Sigmoid colon (tissue), 6 donors: ENCODE measurements at regions not wholly inside any gene's neighbourhood (a gene's known extent, or its start where the extent isn't known, plus 50 kb on each side); places are given as distances from the start of the nearest gene placed in this dataset.

Experiments used
- DNase-seq: peaks from one replicate; pipeline ENCODE4 v3.0.0-alpha.2; 2019
- H3K27ac ChIP-seq, 4 donors: fragments of 200-600 bp; sonication (generic); one replicate each; pipeline ENCODE4 v1.5.1; 2016 to 2019; ENCODE audit warnings: mild to moderate bottlenecking in 1 of 4
- H3K27me3 ChIP-seq, 3 donors: fragments of 200-600 bp; sonication (generic); one replicate each; pipeline ENCODE4 v1.5.1; 2019; ENCODE audit warnings: mild to moderate bottlenecking in 1 of 3
- H3K36me3 ChIP-seq, 4 donors: fragments of 200-600 bp; sonication (generic); one replicate each; pipeline ENCODE4 v1.5.1; 2016 to 2019
- H3K4me1 ChIP-seq, 4 donors: fragments of 200-600 bp; sonication (generic); one replicate each; pipeline ENCODE4 v1.5.1; 2017 to 2019
- H3K4me3 ChIP-seq, 4 donors: fragments of 200-600 bp; sonication (generic); one replicate each; pipeline ENCODE4 v1.5.1; 2017 to 2019; ENCODE audit warnings: mild to moderate bottlenecking in 2 of 4, moderate library complexity in 1 of 4
- H3K9me3 ChIP-seq, 4 donors: fragments of 200-600 bp in 3 of 4; sonication (generic) in 3 of 4; one replicate each; pipeline versions ENCODE4 v1.5.1 to v1.6.1; 2013 to 2019
- CTCF ChIP-seq, 4 experiments: fragments of 450-650 bp in 3 of 4; fragments of 200-600 bp in 1 of 4; IDR thresholded peaks; one replicate each; pipeline ENCODE4 v1.5.1; 2016 to 2019; ENCODE audit warnings: antibody characterized with exemption in 4 of 4, mild to moderate bottlenecking in 3 of 4, moderate library complexity in 2 of 4
- EP300 ChIP-seq, 4 donors: sonication (generic); formaldehyde crosslinking; IDR thresholded peaks; one replicate each; pipeline ENCODE4 v1.6.1; 2017; ENCODE audit warnings: antibody characterized with exemption in 4 of 4
- POLR2A ChIP-seq, 2 donors: fragments of 450-650 bp; IDR thresholded peaks; one replicate each; pipeline ENCODE4 v1.6.1; 2016; ENCODE audit warnings: antibody characterized with exemption in 2 of 2, mild to moderate bottlenecking in 2 of 2, moderate library complexity in 2 of 2
- POLR2AphosphoS5 ChIP-seq, 4 donors: sonication (generic); formaldehyde crosslinking; IDR thresholded peaks; one replicate each; pipeline ENCODE4 v1.6.1; 2017; ENCODE audit warnings: antibody characterized with exemption in 4 of 4
- WGBS, 2 donors: extraction: QIAGEN DNeasy Blood & Tissue Kit; methylation state at CpG; one replicate each; pipeline ENCODE4 v1.1.7; 2013; 5-methylcytosine and 5-hydroxymethylcytosine counted together
- intact Hi-C: fragments of 100-400 bp; cut with DNase I; formaldehyde crosslinking; loops from one replicate; pipeline ENCODE4 v1.15.1; 2023
- donor health status: healthy with polysubstance abuse.
- donor health status: healthy.

GRCh38 chr18:29077344-29077743 lies 900.4 kb upstream of the CDH2 start:
- no peaks in the 10 kb centered on the region for H3K27me3 ChIP-seq
- intact Hi-C loops = no loop called here
- no peak for DNase-seq
- H3K9me3 ChIP-seq = no peaks in the 10 kb centered on the region
- H3K4me1 ChIP-seq = peaks cover 0 to 3% (median 0%) of the 10 kb centered on the region in 4 donors
- H3K27ac ChIP-seq = no peak overlapping the region
- no peak overlapping the region for H3K4me3 ChIP-seq
- H3K36me3 ChIP-seq = no peaks in the 10 kb centered on the region
- TF ChIP-seq POLR2A (IDR thresholded peaks at IDR 0.05) (no peak), POLR2AphosphoS5 (IDR thresholded peaks at IDR 0.05) (no peak), EP300 (IDR thresholded peaks at IDR 0.05) (no peak), CTCF (IDR thresholded peaks at IDR 0.05) (no peak)
- WGBS, 2 donors = 95 to 96% methylated on average over 5 of the region's 5 CpGs

- no peak for DNase-seq
- 78 to 83% methylated on average over 2 of the region's 2 CpGs for WGBS, 2 donors
- intact Hi-C loops = no loop called here
- Histone ChIP-seq H3K27me3 (no peaks in the 10 kb centered on the region), H3K9me3 (no peaks in the 10 kb centered on the region), H3K4me1 (peaks cover 0 to 3% (median 0%) of the 10 kb centered on the region in 4 donors), H3K27ac (no peak overlapping the region), H3K4me3 (no peak overlapping the region), H3K36me3 (no peaks in the 10 kb centered on the region)
- TF ChIP-seq EP300 (IDR thresholded peaks at IDR 0.05) (no peak), POLR2A (IDR thresholded peaks at IDR 0.05) (no peak), CTCF (IDR thresholded peaks at IDR 0.05) (no peak), POLR2AphosphoS5 (IDR thresholded peaks at IDR 0.05) (no peak)
These were observed 899.7 kb upstream of the CDH2 start for GRCh38 chr18:29076645-29077044.

- TF ChIP-seq POLR2AphosphoS5 (IDR thresholded peaks at IDR 0.05) (no peak), CTCF (IDR thresholded peaks at IDR 0.05) (no peak), EP300 (IDR thresholded peaks at IDR 0.05) (no peak), POLR2A (IDR thresholded peaks at IDR 0.05) (no peak)
- WGBS, 2 donors = 38 to 69% methylated on average over 2 of the region's 2 CpGs
- DNase-seq = no peak
These were observed 897.2 kb upstream of the CDH2 start for GRCh38 chr18:29074147-29074546.

GRCh38 chr18:29071869-29072268 lies 894.9 kb upstream of the CDH2 start:
- H3K4me3 ChIP-seq = no peak overlapping the region
- no peaks in the 10 kb centered on the region for H3K4me1 ChIP-seq
- DNase-seq = no peak
- intact Hi-C loops = no loop called here
- TF ChIP-seq POLR2AphosphoS5 (IDR thresholded peaks at IDR 0.05) (no peak), EP300 (IDR thresholded peaks at IDR 0.05) (no peak), CTCF (IDR thresholded peaks at IDR 0.05) (no peak), POLR2A (IDR thresholded peaks at IDR 0.05) (no peak)
- no peaks in the 10 kb centered on the region for H3K36me3 ChIP-seq
- WGBS, 2 donors = 85 to 89% methylated on average over 2 of the region's 2 CpGs
- H3K27ac ChIP-seq = no peak overlapping the region
- no peaks in the 10 kb centered on the region for H3K9me3 ChIP-seq
- H3K27me3 ChIP-seq = no peaks in the 10 kb centered on the region

More at GRCh38 chr18:29074147-29074546, 897.2 kb upstream of the CDH2 start:
- Histone ChIP-seq H3K9me3 (no peaks in the 10 kb centered on the region), H3K4me3 (no peak overlapping the region), H3K36me3 (no peaks in the 10 kb centered on the region), H3K27ac (no peak overlapping the region), H3K4me1 (peaks cover 0 to 3% (median 0%) of the 10 kb centered on the region in 4 donors), H3K27me3 (no peaks in the 10 kb centered on the region)
- intact Hi-C loops = no loop called here

GRCh38 chr18:29063346-29063745 lies 886.4 kb upstream of the CDH2 start:
- no peak for DNase-seq
- H3K27me3 ChIP-seq = no peaks in the 10 kb centered on the region
- 42 to 49% methylated on average over 2 of the region's 2 CpGs for WGBS, 2 donors

More at GRCh38 chr18:29063346-29063745, 886.4 kb upstream of the CDH2 start:
- no peak overlapping the region for H3K4me3 ChIP-seq
- intact Hi-C loops = no loop called here
- no peaks in the 10 kb centered on the region for H3K36me3 ChIP-seq
- H3K9me3 ChIP-seq = no peaks in the 10 kb centered on the region
- H3K4me1 ChIP-seq = no peaks in the 10 kb centered on the region
- H3K27ac ChIP-seq = no peak overlapping the region
- TF ChIP-seq CTCF (IDR thresholded peaks at IDR 0.05) = no peak
- no peak for TF ChIP-seq POLR2A (IDR thresholded peaks at IDR 0.05)
- no peak for TF ChIP-seq POLR2AphosphoS5 (IDR thresholded peaks at IDR 0.05)
- no peak for TF ChIP-seq EP300 (IDR thresholded peaks at IDR 0.05)
